CD14-positive monocyte (primary cell): ENCODE measurements at regions not wholly inside any gene's neighbourhood (a gene's known extent, or its start where the extent isn't known, plus 50 kb on each side); places are given as distances from the start of the nearest gene placed in this dataset. TPM values are rescaled to one million over a fixed set of nuclear protein-coding genes. Genes with fewer than 3 reads are reported as not detected.

Experiments
- DNase-seq, 3 donors: peaks; one replicate each; pipeline ENCODE4 v3.0.0-alpha.2; 2011 to 2022
- H2AFZ ChIP-seq: 2 replicates; pipeline ENCODE4 v1.6.0; 2012; ENCODE audit warnings: mild to moderate bottlenecking, low read depth, low read length, inconsistent platforms; ENCODE audit not compliant: insufficient read depth, poor library complexity, severe bottlenecking
- H3K27ac ChIP-seq, 2 donors: 1 replicate in 1 of 2; 2 replicates in 1 of 2; pipeline ENCODE4 v1.5.1; 2012 to 2013; ENCODE audit warnings: low read length in 2 of 2, control low read depth in 1 of 2, inconsistent platforms in 1 of 2, low read depth in 1 of 2, mild to moderate bottlenecking in 1 of 2
- H3K27me3 ChIP-seq, 2 donors: one replicate each; pipeline versions ENCODE4 v1.6.0 to v1.6.1; 2011 to 2013; ENCODE audit warnings: low read length in 2 of 2; ENCODE audit not compliant: control insufficient read depth in 2 of 2, insufficient read depth in 2 of 2
- H3K36me3 ChIP-seq, 2 donors: replicated peaks in 1 of 2; 1 replicate in 1 of 2; 2 replicates in 1 of 2; pipeline versions ENCODE4 v1.5.1 to v1.6.1; 2012 to 2013; ENCODE audit warnings: low read length in 2 of 2, control low read depth in 1 of 2, inconsistent platforms in 1 of 2, mild to moderate bottlenecking in 1 of 2; ENCODE audit not compliant: insufficient read depth in 2 of 2, control insufficient read depth in 1 of 2
- H3K4me1 ChIP-seq, 2 donors: 1 replicate in 1 of 2; 2 replicates in 1 of 2; pipeline versions ENCODE4 v1.5.1 to v1.6.1; 2012 to 2013; ENCODE audit warnings: low read length in 2 of 2, control low read depth in 1 of 2, inconsistent platforms in 1 of 2, mild to moderate bottlenecking in 1 of 2, moderate library complexity in 1 of 2; ENCODE audit not compliant: insufficient read depth in 2 of 2, control insufficient read depth in 1 of 2
- H3K4me2 ChIP-seq: replicated peaks from 2 replicates; pipeline ENCODE3; 2012; ENCODE audit warnings: low read length, moderate library complexity, mild to moderate bottlenecking; ENCODE audit not compliant: poor library complexity, severe bottlenecking; ENCODE audit errors: extremely low read depth
- H3K4me3 ChIP-seq, 3 experiments: fragments of 200-600 bp in 1 of 3; sonication (generic) in 1 of 3; replicated peaks in 1 of 3; 1 replicate in 2 of 3; 2 replicates in 1 of 3; pipeline ENCODE4 v1.5.1; 2011 to 2013; ENCODE audit warnings: low read length in 3 of 3, mild to moderate bottlenecking in 3 of 3, control low read depth in 2 of 3, low read depth in 2 of 3, inconsistent platforms in 1 of 3, moderate library complexity in 1 of 3
- H3K79me2 ChIP-seq: 2 replicates; pipeline ENCODE4 v1.6.0; 2012; ENCODE audit warnings: mild to moderate bottlenecking, control low read depth, inconsistent platforms, low read length, moderate library complexity; ENCODE audit not compliant: insufficient read depth
- H3K9ac ChIP-seq: 2 replicates; pipeline ENCODE4 v1.6.0; 2017; ENCODE audit warnings: low read length, mild to moderate bottlenecking; ENCODE audit not compliant: insufficient read depth, poor library complexity, severe bottlenecking
- H3K9me3 ChIP-seq, 2 donors: replicated peaks in 1 of 2; 1 replicate in 1 of 2; 2 replicates in 1 of 2; pipeline versions ENCODE4 v1.5.1 to v1.6.1; 2012 to 2013; ENCODE audit warnings: low read length in 2 of 2, control low read depth in 1 of 2; ENCODE audit not compliant: control insufficient read depth in 1 of 2, insufficient read depth in 1 of 2
- H4K20me1 ChIP-seq: 2 replicates; pipeline ENCODE4 v1.6.0; 2012; ENCODE audit warnings: mild to moderate bottlenecking, low read length, control low read depth, moderate library complexity; ENCODE audit not compliant: insufficient read depth
- H3K27ac Mint-ChIP-seq, 7 donors: one replicate each; pipeline ENCODE4 v1.8.0; 2020; ENCODE audit warnings: mild to moderate bottlenecking in 7 of 7, mixed read lengths in 7 of 7, moderate library complexity in 6 of 7, inconsistent platforms in 2 of 7
- H3K27me3 Mint-ChIP-seq, 3 donors: one replicate each; pipeline ENCODE4 v1.8.0; 2021 to 2022; ENCODE audit warnings: low read depth in 3 of 3, mild to moderate bottlenecking in 3 of 3, mixed read lengths in 3 of 3, moderate library complexity in 3 of 3, inconsistent platforms in 1 of 3
- H3K36me3 Mint-ChIP-seq, 2 donors: one replicate each; pipeline ENCODE4 v1.8.0; 2020; ENCODE audit warnings: mixed read lengths in 2 of 2, inconsistent platforms in 1 of 2, mild to moderate bottlenecking in 1 of 2
- H3K4me1 Mint-ChIP-seq: one replicate; pipeline ENCODE4 v1.8.0; 2020; ENCODE audit warnings: mild to moderate bottlenecking, mixed read lengths
- H3K4me3 Mint-ChIP-seq, 2 donors: one replicate each; pipeline ENCODE4 v1.8.0; 2020; ENCODE audit warnings: mild to moderate bottlenecking in 2 of 2, mixed read lengths in 2 of 2, moderate library complexity in 1 of 2
- H3K9me3 Mint-ChIP-seq, 7 donors: one replicate each; pipeline ENCODE4 v1.8.0; 2020 to 2022; ENCODE audit warnings: mixed read lengths in 7 of 7, mild to moderate bottlenecking in 6 of 7, moderate library complexity in 6 of 7, inconsistent platforms in 2 of 7
- CTCF ChIP-seq: fragments of 200-600 bp; IDR thresholded peaks from one replicate; pipeline ENCODE4 v1.8.0; 2022; ENCODE audit warnings: antibody characterized with exemption, mild to moderate bottlenecking
- WGBS: methylation state at CpG from one replicate; pipeline ENCODE4 v1.1.5; 2013; ENCODE audit warnings: missing lambda C conversion rate; ENCODE audit not compliant: insufficient coverage; 5-methylcytosine and 5-hydroxymethylcytosine counted together
- intact Hi-C, 2 donors: fragments of 100-400 bp; cut with micrococcal nuclease; formaldehyde crosslinking; loops; one replicate each; pipeline versions ENCODE4 v1.15.0 to v1.15.1; 2023
- small RNA-seq: library from RNA; depleted of rRNA; stranded (forward); fragments of <200 nt; gene quantifications from one replicate; pipeline ENCODE3, GENCODE V24; 2012; ENCODE audit warnings: low read depth; ENCODE audit not compliant: insufficient read length

- Mint-ChIP-seq H3K36me3 (no peaks in the 10 kb centered on the region), H3K4me3 (no peak overlapping the region), H3K27me3 (no peaks in the 10 kb centered on the region), H3K9me3 (peaks cover 0 to 15% (median 3%) of the 10 kb centered on the region in 7 donors), H3K27ac (no peak overlapping the region), H3K4me1 (peaks cover 41% of the 10 kb centered on the region)
- Histone ChIP-seq H3K4me3 (no peak overlapping the region), H2AFZ (no peak overlapping the region), H3K79me2 (no peaks in the 10 kb centered on the region), H3K4me1 (peaks cover 29 to 38% of the 10 kb centered on the region in 2 donors), H3K27ac (no peak overlapping the region), H3K9me3 (no peaks in the 10 kb centered on the region), H4K20me1 (no peaks in the 10 kb centered on the region), H3K27me3 (no peaks in the 10 kb centered on the region), H3K9ac (no peak overlapping the region), H3K36me3 (no peaks in the 10 kb centered on the region), H3K4me2 (no peak overlapping the region)
- intact Hi-C loops: no loop called here
- WGBS: 100% methylated on average over 1 of the region's 2 CpGs
- no peak for TF ChIP-seq CTCF
- no peak for DNase-seq
Observed at GRCh38 chr4:117984366-117984680, 50.0 kb upstream of the NDST3 start.

Small RNA genes lying in the stretch of these regions (small RNA-seq; reads per million reads assigned to genes)
- gene AC107399.1: not detected
